ENCODE measurements at regions not wholly inside any gene's neighbourhood (a gene's known extent, or its start where the extent isn't known, plus 50 kb on each side); places are given as distances from the start of the nearest gene placed in this dataset.

- no peak for TF ChIP-seq CTCF (IDR thresholded peaks at IDR 0.05)
- no peak for ATAC-seq
- H3K27me3 ChIP-seq (ENCODE audit: insufficient read depth in 3 of 3, low read length in 2 of 3), result no peaks in the 10 kb centered on the region
- intact Hi-C loops (cut with DNase I), result no loop called here
- H3K36me3 ChIP-seq (ENCODE audit: insufficient read depth in 1 of 2, low read depth in 1 of 2), result no peaks in the 10 kb centered on the region
- H3K4me3 ChIP-seq, result no peak overlapping the region
- DNase-seq, result no peak
- 79 to 84% (median 79%) methylated on average over 2 of the region's 2 CpGs for WGBS, 3 donors
- H3K4me1 ChIP-seq, result no peaks in the 10 kb centered on the region
- no peaks in the 10 kb centered on the region for H3K9me3 ChIP-seq
- no peak overlapping the region for H3K27ac ChIP-seq
Measured at GRCh38 chr9:118538959-118539358, 830.3 kb downstream of the BRINP1 start.

GRCh38 chr9:118553465-118553864 is 815.8 kb downstream of the BRINP1 start:
- no peaks in the 10 kb centered on the region for H3K36me3 ChIP-seq (ENCODE audit: insufficient read depth in 1 of 2, low read depth in 1 of 2)
- no peaks in the 10 kb centered on the region for H3K27me3 ChIP-seq (ENCODE audit: insufficient read depth in 3 of 3, low read length in 2 of 3)
- no peak for TF ChIP-seq CTCF (IDR thresholded peaks at IDR 0.05)
- ATAC-seq (no peak), DNase-seq (no peak)
- H3K4me1 ChIP-seq, result no peaks in the 10 kb centered on the region
- intact Hi-C loops (cut with DNase I), result loop anchor here in 1 of 2 donors (2.0 kb wide), 1 partner anchor 61 kb away; no protein-coding TSS in a partner anchor
- H3K4me3 ChIP-seq, result no peak overlapping the region
- H3K27ac ChIP-seq, result no peak overlapping the region
- 92 to 100% (median 93%) methylated on average over 1 of the region's 1 CpG for WGBS, 3 donors
- no peaks in the 10 kb centered on the region for H3K9me3 ChIP-seq

DNA sequence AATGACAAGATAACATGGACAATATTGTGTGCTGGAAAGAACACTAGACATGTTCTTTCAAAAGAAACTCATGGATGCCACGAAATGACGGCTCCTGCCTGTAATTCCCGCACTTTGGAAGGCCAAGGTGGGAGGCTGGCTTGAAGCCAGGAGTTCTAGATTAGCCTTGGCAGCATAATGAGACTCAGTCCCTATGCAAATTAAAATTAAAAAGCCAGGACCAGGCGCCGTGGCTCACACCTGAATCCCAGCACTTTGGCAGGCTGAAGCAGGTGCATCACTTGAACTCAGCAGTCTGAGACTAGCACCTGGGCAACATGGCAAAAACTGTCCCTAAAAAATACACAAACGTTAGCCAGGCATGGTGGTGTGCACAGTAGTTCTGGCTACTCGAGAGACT is 814.2 kb downstream of the BRINP1 start:
- DNase-seq, result no peak
- intact Hi-C loops (cut with DNase I), result no loop called here
- H3K27me3 ChIP-seq (ENCODE audit: insufficient read depth in 3 of 3, low read length in 2 of 3), result no peaks in the 10 kb centered on the region
- TF ChIP-seq CTCF (IDR thresholded peaks at IDR 0.05), result no peak
- no peaks in the 10 kb centered on the region for H3K9me3 ChIP-seq
- no peak overlapping the region for H3K4me3 ChIP-seq
- H3K27ac ChIP-seq, result no peak overlapping the region
- no peaks in the 10 kb centered on the region for H3K4me1 ChIP-seq
- 72 to 76% (median 75%) methylated on average over 7 of the region's 7 CpGs for WGBS, 3 donors
- no peak for ATAC-seq
- H3K36me3 ChIP-seq (ENCODE audit: insufficient read depth in 1 of 2, low read depth in 1 of 2), result no peaks in the 10 kb centered on the region

- intact Hi-C loops (cut with DNase I), result no loop called here
- H3K4me1 ChIP-seq, result no peaks in the 10 kb centered on the region
- H3K9me3 ChIP-seq, result no peaks in the 10 kb centered on the region
- no peak for TF ChIP-seq CTCF (IDR thresholded peaks at IDR 0.05)
- H3K27ac ChIP-seq, result no peak overlapping the region
- no peak for DNase-seq
- WGBS, 3 donors, result 71 to 87% (median 83%) methylated on average over 1 of the region's 1 CpG
- H3K4me3 ChIP-seq, result no peak overlapping the region
- no peaks in the 10 kb centered on the region for H3K36me3 ChIP-seq (ENCODE audit: insufficient read depth in 1 of 2, low read depth in 1 of 2)
- no peaks in the 10 kb centered on the region for H3K27me3 ChIP-seq (ENCODE audit: insufficient read depth in 3 of 3, low read length in 2 of 3)
- ATAC-seq, result no peak
Measured at GRCh38 chr9:118558026-118558425, 811.2 kb downstream of the BRINP1 start.

DNA sequence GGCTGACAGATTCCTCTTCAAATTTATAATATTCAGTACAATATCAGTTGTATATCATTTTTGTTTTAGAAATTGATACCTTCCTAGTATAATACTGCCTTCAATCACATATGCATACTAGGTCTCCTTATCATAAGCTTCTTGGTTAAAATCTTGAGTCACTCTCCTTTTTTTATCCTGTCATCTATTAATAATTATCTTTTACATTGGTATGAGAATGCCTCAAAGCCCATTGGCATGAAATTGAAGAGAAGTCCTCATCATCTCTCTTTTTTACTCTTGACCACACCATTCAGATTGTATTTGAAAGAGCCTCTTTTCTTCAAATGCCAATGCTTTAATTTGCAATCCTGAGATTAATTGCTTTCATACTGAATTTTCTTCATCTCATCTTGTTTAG is 810.3 kb downstream of the BRINP1 start:
- no peak overlapping the region for H3K27ac ChIP-seq
- DNase-seq, result no peak
- TF ChIP-seq CTCF (IDR thresholded peaks at IDR 0.05), result no peak
- no peaks in the 10 kb centered on the region for H3K27me3 ChIP-seq (ENCODE audit: insufficient read depth in 3 of 3, low read length in 2 of 3)
- H3K9me3 ChIP-seq, result no peaks in the 10 kb centered on the region
- ATAC-seq, result no peak
- H3K4me1 ChIP-seq, result no peaks in the 10 kb centered on the region
- H3K4me3 ChIP-seq, result no peak overlapping the region
- intact Hi-C loops (cut with DNase I), result no loop called here
- no peaks in the 10 kb centered on the region for H3K36me3 ChIP-seq (ENCODE audit: insufficient read depth in 1 of 2, low read depth in 1 of 2)

All from psoas muscle (tissue), 7 donors.